ENCODE measurements at regions not wholly inside any gene's neighbourhood (a gene's known extent, or its start where the extent isn't known, plus 50 kb on each side); places are given as distances from the start of the nearest gene placed in this dataset.

- Histone ChIP-seq H3K4me3 (ENCODE audit: extremely low read depth, insufficient read depth, low read length, poor library complexity, severe bottlenecking) (no peak overlapping the region), H3K27ac (ENCODE audit: low read depth, low read length, severe bottlenecking) (no peak overlapping the region), H3K4me1 (ENCODE audit: control insufficient read depth, insufficient read depth, low read length, poor library complexity, severe bottlenecking) (no peaks in the 10 kb centered on the region), H3K36me3 (ENCODE audit: control insufficient read depth, insufficient read depth, low read length) (no peaks in the 10 kb centered on the region), H3K9me3 (ENCODE audit: control insufficient read depth, low read length) (no peaks in the 10 kb centered on the region)
- 67% methylated on average over 1 of the region's 1 CpG; no CpG with 5 or more reads in 1 of the 2 experiments for WGBS, 2 experiments (ENCODE audit: insufficient coverage in 2 of 2)
Observed at GRCh38 chr3:162041622-162042021, 545.0 kb downstream of the OTOL1 start.

DNA sequence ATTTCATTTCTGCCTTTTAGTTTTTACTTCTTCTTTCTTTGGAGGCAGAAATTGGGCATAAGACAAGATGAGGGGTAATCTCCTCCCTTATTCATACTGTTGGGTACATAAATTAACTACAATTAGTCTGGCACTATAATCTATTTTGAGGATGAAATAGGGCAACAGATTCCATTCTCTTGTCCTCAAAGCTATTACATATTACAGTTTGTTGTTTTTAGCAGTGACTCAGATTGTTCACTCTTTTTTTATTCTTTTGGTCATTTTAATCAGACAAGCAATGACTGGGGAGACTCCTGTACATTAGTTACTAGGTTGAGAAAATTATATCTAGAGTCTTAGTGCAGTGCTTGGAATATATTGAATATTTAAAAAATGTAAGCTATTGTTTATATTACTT is 556.0 kb downstream of the OTOL1 start:
- no peak overlapping the region for H3K27ac ChIP-seq (ENCODE audit: low read depth, low read length, severe bottlenecking)
- H3K36me3 ChIP-seq (ENCODE audit: control insufficient read depth, insufficient read depth, low read length), result no peaks in the 10 kb centered on the region
- H3K9me3 ChIP-seq (ENCODE audit: control insufficient read depth, low read length), result no peaks in the 10 kb centered on the region
- H3K4me3 ChIP-seq (ENCODE audit: extremely low read depth, insufficient read depth, low read length, poor library complexity, severe bottlenecking), result no peak overlapping the region
- no peaks in the 10 kb centered on the region for H3K4me1 ChIP-seq (ENCODE audit: control insufficient read depth, insufficient read depth, low read length, poor library complexity, severe bottlenecking)

- Histone ChIP-seq H3K4me1 (ENCODE audit: control insufficient read depth, insufficient read depth, low read length, poor library complexity, severe bottlenecking) (no peaks in the 10 kb centered on the region), H3K36me3 (ENCODE audit: control insufficient read depth, insufficient read depth, low read length) (no peaks in the 10 kb centered on the region), H3K4me3 (ENCODE audit: extremely low read depth, insufficient read depth, low read length, poor library complexity, severe bottlenecking) (no peak overlapping the region), H3K27ac (ENCODE audit: low read depth, low read length, severe bottlenecking) (no peak overlapping the region), H3K9me3 (ENCODE audit: control insufficient read depth, low read length) (no peaks in the 10 kb centered on the region)
- WGBS, 2 experiments (ENCODE audit: insufficient coverage in 2 of 2), result 91 to 100% methylated on average over 1 of the region's 2 CpGs
Observed at GRCh38 chr3:162072656-162073164, 576.1 kb downstream of the OTOL1 start.

- no peak overlapping the region for H3K4me3 ChIP-seq (ENCODE audit: extremely low read depth, insufficient read depth, low read length, poor library complexity, severe bottlenecking)
- H3K27ac ChIP-seq (ENCODE audit: low read depth, low read length, severe bottlenecking), result no peak overlapping the region
- no peaks in the 10 kb centered on the region for H3K36me3 ChIP-seq (ENCODE audit: control insufficient read depth, insufficient read depth, low read length)
- WGBS, 2 experiments (ENCODE audit: insufficient coverage in 2 of 2), result 83% methylated on average over 1 of the region's 4 CpGs; no CpG with 5 or more reads in 1 of the 2 experiments
- no peaks in the 10 kb centered on the region for H3K4me1 ChIP-seq (ENCODE audit: control insufficient read depth, insufficient read depth, low read length, poor library complexity, severe bottlenecking)
- no peaks in the 10 kb centered on the region for H3K9me3 ChIP-seq (ENCODE audit: control insufficient read depth, low read length)
Observed at GRCh38 chr3:162073422-162073975, 576.9 kb downstream of the OTOL1 start.

DNA sequence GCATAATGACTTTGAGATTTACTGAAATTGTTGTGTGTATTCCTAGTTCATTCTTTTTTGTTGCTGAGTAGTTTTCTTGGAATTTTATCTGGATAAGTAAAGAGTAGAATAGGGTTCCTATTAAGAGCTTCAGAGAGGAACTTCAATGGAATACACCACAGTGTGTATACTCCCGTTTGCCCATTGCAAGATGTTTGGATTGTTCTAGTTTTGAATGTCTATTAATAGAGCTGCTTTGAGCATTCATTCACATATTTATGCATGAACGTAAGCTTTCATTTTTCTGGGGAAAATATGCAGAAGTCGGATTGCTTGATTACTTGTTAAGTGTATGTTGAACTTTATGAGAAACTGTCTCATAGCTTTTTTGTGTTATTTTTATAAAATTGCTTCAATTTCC is 580.5 kb downstream of the OTOL1 start:
- Histone ChIP-seq H3K9me3 (ENCODE audit: control insufficient read depth, low read length) (no peaks in the 10 kb centered on the region), H3K27ac (ENCODE audit: low read depth, low read length, severe bottlenecking) (no peak overlapping the region), H3K36me3 (ENCODE audit: control insufficient read depth, insufficient read depth, low read length) (no peaks in the 10 kb centered on the region), H3K4me3 (ENCODE audit: extremely low read depth, insufficient read depth, low read length, poor library complexity, severe bottlenecking) (no peak overlapping the region), H3K4me1 (ENCODE audit: control insufficient read depth, insufficient read depth, low read length, poor library complexity, severe bottlenecking) (no peaks in the 10 kb centered on the region)
- 100% methylated on average over 1 of the region's 3 CpGs; no CpG with 5 or more reads in 1 of the 2 experiments for WGBS, 2 experiments (ENCODE audit: insufficient coverage in 2 of 2)

- no peaks in the 10 kb centered on the region for H3K9me3 ChIP-seq (ENCODE audit: control insufficient read depth, low read length)
- no peaks in the 10 kb centered on the region for H3K4me1 ChIP-seq (ENCODE audit: control insufficient read depth, insufficient read depth, low read length, poor library complexity, severe bottlenecking)
- no peak overlapping the region for H3K27ac ChIP-seq (ENCODE audit: low read depth, low read length, severe bottlenecking)
- 94% methylated on average over 4 of the region's 5 CpGs for WGBS, 2 experiments (ENCODE audit: insufficient coverage in 2 of 2)
- H3K4me3 ChIP-seq (ENCODE audit: extremely low read depth, insufficient read depth, low read length, poor library complexity, severe bottlenecking), result no peak overlapping the region
- H3K36me3 ChIP-seq (ENCODE audit: control insufficient read depth, insufficient read depth, low read length), result no peaks in the 10 kb centered on the region
Observed at GRCh38 chr3:162082516-162082915, 585.9 kb downstream of the OTOL1 start.

DNA sequence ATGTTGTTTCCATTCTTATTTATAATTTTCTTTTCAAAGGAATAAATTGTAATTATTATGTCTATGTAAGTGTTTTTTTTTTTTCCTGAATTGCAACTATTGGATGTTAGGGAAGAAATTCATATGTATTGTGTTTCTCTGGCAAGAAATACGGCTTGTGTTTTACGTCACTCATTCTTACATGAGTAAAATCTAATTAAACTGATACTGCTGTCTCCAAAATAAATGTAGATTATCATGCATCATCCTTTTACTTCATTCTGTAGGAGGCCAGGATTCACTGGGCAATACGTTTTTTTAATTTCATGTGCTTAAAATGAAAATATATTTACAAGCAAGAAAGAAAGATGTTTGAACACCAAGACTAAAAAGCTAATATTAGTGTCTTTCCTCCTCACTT is 590.8 kb downstream of the OTOL1 start:
- no peaks in the 10 kb centered on the region for H3K36me3 ChIP-seq (ENCODE audit: control insufficient read depth, insufficient read depth, low read length)
- no CpG with 5 or more reads among the region's 3 CpGs for WGBS, 2 experiments (ENCODE audit: insufficient coverage in 2 of 2)
- H3K27ac ChIP-seq (ENCODE audit: low read depth, low read length, severe bottlenecking), result no peak overlapping the region
- no peaks in the 10 kb centered on the region for H3K9me3 ChIP-seq (ENCODE audit: control insufficient read depth, low read length)
- H3K4me1 ChIP-seq (ENCODE audit: control insufficient read depth, insufficient read depth, low read length, poor library complexity, severe bottlenecking), result no peaks in the 10 kb centered on the region
- no peak overlapping the region for H3K4me3 ChIP-seq (ENCODE audit: extremely low read depth, insufficient read depth, low read length, poor library complexity, severe bottlenecking)

DNA sequence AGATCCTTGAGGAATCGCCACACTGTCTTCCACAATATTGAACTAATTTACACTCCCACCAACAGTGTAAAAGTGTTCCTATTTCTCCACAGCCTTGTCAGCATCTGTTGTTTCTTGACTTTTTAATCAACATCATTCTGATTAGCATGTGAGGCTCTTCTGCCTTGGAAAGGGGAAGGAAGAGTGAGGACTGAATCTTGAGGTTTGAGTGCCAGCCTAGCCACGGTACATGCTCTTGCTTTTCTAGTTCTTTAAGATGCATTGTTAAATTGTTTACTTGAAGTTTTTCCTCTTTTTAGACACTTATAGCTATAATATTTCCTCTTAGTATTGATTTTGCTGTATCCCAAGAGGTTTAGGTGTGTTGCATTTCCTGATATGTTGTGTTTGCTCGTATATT is 596.1 kb downstream of the OTOL1 start:
- Histone ChIP-seq H3K36me3 (ENCODE audit: control insufficient read depth, insufficient read depth, low read length) (no peaks in the 10 kb centered on the region), H3K27ac (ENCODE audit: low read depth, low read length, severe bottlenecking) (no peak overlapping the region), H3K9me3 (ENCODE audit: control insufficient read depth, low read length) (no peaks in the 10 kb centered on the region), H3K4me1 (ENCODE audit: control insufficient read depth, insufficient read depth, low read length, poor library complexity, severe bottlenecking) (no peaks in the 10 kb centered on the region), H3K4me3 (ENCODE audit: extremely low read depth, insufficient read depth, low read length, poor library complexity, severe bottlenecking) (no peak overlapping the region)
- no CpG with 5 or more reads among the region's 3 CpGs for WGBS, 2 experiments (ENCODE audit: insufficient coverage in 2 of 2)

DNA sequence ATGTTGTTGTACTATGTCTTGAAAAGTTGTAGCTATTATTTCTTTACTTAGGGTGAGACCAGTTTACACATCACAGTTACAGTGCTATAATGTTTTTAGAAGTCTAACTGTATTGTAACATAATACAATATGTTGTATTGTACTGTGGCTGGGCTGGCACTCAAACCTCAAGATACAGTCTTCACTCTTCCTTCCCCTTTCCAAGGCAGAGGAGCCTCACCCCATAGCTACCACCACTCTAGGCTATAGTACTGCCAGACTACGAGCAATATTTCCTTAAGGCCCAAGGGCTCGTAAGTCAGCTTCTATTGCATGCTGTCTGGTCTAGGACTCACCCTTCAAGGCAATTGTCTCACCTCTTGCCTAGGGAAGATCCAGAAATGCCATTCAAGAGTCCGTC is 597.7 kb downstream of the OTOL1 start:
- no peak overlapping the region for H3K27ac ChIP-seq (ENCODE audit: low read depth, low read length, severe bottlenecking)
- no peaks in the 10 kb centered on the region for H3K36me3 ChIP-seq (ENCODE audit: control insufficient read depth, insufficient read depth, low read length)
- H3K4me3 ChIP-seq (ENCODE audit: extremely low read depth, insufficient read depth, low read length, poor library complexity, severe bottlenecking), result no peak overlapping the region
- 97% methylated on average over 3 of the region's 3 CpGs; no CpG with 5 or more reads in 1 of the 2 experiments for WGBS, 2 experiments (ENCODE audit: insufficient coverage in 2 of 2)
- H3K4me1 ChIP-seq (ENCODE audit: control insufficient read depth, insufficient read depth, low read length, poor library complexity, severe bottlenecking), result no peaks in the 10 kb centered on the region
- H3K9me3 ChIP-seq (ENCODE audit: control insufficient read depth, low read length), result no peaks in the 10 kb centered on the region

GRCh38 chr3:162096874-162097273 is 600.3 kb downstream of the OTOL1 start:
- 100% methylated on average over 1 of the region's 2 CpGs; no CpG with 5 or more reads in 1 of the 2 experiments for WGBS, 2 experiments (ENCODE audit: insufficient coverage in 2 of 2)
- no peak overlapping the region for H3K4me3 ChIP-seq (ENCODE audit: extremely low read depth, insufficient read depth, low read length, poor library complexity, severe bottlenecking)
- H3K9me3 ChIP-seq (ENCODE audit: control insufficient read depth, low read length), result no peaks in the 10 kb centered on the region
- H3K27ac ChIP-seq (ENCODE audit: low read depth, low read length, severe bottlenecking), result no peak overlapping the region
- no peaks in the 10 kb centered on the region for H3K4me1 ChIP-seq (ENCODE audit: control insufficient read depth, insufficient read depth, low read length, poor library complexity, severe bottlenecking)
- H3K36me3 ChIP-seq (ENCODE audit: control insufficient read depth, insufficient read depth, low read length), result no peaks in the 10 kb centered on the region

GRCh38 chr3:162103808-162104207 is 607.2 kb downstream of the OTOL1 start:
- Histone ChIP-seq H3K4me3 (ENCODE audit: extremely low read depth, insufficient read depth, low read length, poor library complexity, severe bottlenecking) (no peak overlapping the region), H3K36me3 (ENCODE audit: control insufficient read depth, insufficient read depth, low read length) (no peaks in the 10 kb centered on the region), H3K27ac (ENCODE audit: low read depth, low read length, severe bottlenecking) (no peak overlapping the region), H3K9me3 (ENCODE audit: control insufficient read depth, low read length) (no peaks in the 10 kb centered on the region), H3K4me1 (ENCODE audit: control insufficient read depth, insufficient read depth, low read length, poor library complexity, severe bottlenecking) (no peaks in the 10 kb centered on the region)
- WGBS, 2 experiments (ENCODE audit: insufficient coverage in 2 of 2), result no CpG with 5 or more reads among the region's 1 CpG
